GM12872 (cell line): ENCODE measurements at regions not wholly inside any gene's neighbourhood (a gene's known extent, or its start where the extent isn't known, plus 50 kb on each side); places are given as distances from the start of the nearest gene placed in this dataset.

Experiments
- CTCF ChIP-seq: IDR thresholded peaks from 3 replicates; pipeline ENCODE4 v1.5.1; 2011; ENCODE audit warnings: low read depth, mild to moderate bottlenecking, low read length, moderate library complexity; ENCODE audit not compliant: insufficient read depth

GRCh38 chr6:111925296-111925695 is 52.0 kb upstream of the FYN start:
- no peak for TF ChIP-seq CTCF

- TF ChIP-seq CTCF: no peak
Measured at GRCh38 chr6:111926731-111927302, 53.6 kb upstream of the FYN start.

- no peak for TF ChIP-seq CTCF
Measured at GRCh38 chr6:111927321-111927720, 54.1 kb upstream of the FYN start.

- no peak for TF ChIP-seq CTCF
Measured at GRCh38 chr6:111928139-111928538, 54.9 kb upstream of the FYN start.

- no peak for TF ChIP-seq CTCF
Measured at GRCh38 chr6:111936718-111937117, 63.5 kb upstream of the FYN start.

- TF ChIP-seq CTCF: no peak
Measured at GRCh38 chr6:111938710-111939109, 65.5 kb upstream of the FYN start.

GRCh38 chr6:111939902-111940301 is 66.7 kb upstream of the FYN start:
- no peak for TF ChIP-seq CTCF
